H54 (cell line): ENCODE measurements at regions not wholly inside any gene's neighbourhood (a gene's known extent, or its start where the extent isn't known, plus 50 kb on each side); places are given as distances from the start of the nearest gene placed in this dataset.
"Not testable (repeated sequence)": the region's sequence is repeated elsewhere in the genome, so short reads cannot be mapped to it uniquely, and the experiment has no call there.

ENCODE experiments used
- DNase-seq: peaks from one replicate; pipeline ENCODE4 v3.0.0; 2011; ENCODE audit warnings: low spot score, mixed read lengths; ENCODE audit not compliant: insufficient read length
- FAIRE-seq: peaks from 3 replicates; lab custom pipeline; 2011; peaks lifted over from hg19 to GRCh38; lab: Jason Lieb, UNC

GRCh38 chr1:223897097-223897496 lies 51.4 kb upstream of the TP53BP2 start:
- DNase-seq, FAIRE-seq: not testable (repeated sequence)

DNA sequence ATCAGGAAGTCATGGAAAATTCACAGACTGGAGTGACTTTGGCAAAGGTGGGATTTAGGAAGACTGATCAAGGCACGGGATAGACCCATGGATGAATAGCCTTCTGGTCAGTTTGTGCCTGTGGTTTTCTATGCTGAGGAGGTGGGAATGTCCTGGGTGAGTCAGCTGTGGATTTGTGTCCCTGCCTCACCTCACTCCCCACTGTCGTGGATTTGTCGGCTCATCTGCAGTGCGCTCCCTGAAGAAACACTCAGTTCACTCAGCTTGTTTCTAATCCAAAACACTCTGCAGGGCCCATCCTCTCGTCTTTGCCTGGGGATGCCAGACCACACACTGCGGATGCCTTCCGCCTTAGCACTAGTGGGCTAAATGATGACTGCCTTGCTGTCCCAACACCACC lies 50.2 kb upstream of the TP53BP2 start:
- DNase-seq, FAIRE-seq: not testable (repeated sequence)
